C4-2B (cell line): ENCODE measurements at regions not wholly inside any gene's neighbourhood (a gene's known extent, or its start where the extent isn't known, plus 50 kb on each side); places are given as distances from the start of the nearest gene placed in this dataset.

Experiments
- ZFX ChIP-seq: fragments of 450-650 bp; IDR thresholded peaks from 2 replicates; pipeline ENCODE4 v1.6.1; 2017
- TF ChIP-seq, protein P1 (sequence below): fragments of 450-650 bp; conservative IDR thresholded peaks from 2 replicates; pipeline ENCODE4 v1.5.1; 2017; ENCODE audit warnings: mild to moderate bottlenecking

DNA sequence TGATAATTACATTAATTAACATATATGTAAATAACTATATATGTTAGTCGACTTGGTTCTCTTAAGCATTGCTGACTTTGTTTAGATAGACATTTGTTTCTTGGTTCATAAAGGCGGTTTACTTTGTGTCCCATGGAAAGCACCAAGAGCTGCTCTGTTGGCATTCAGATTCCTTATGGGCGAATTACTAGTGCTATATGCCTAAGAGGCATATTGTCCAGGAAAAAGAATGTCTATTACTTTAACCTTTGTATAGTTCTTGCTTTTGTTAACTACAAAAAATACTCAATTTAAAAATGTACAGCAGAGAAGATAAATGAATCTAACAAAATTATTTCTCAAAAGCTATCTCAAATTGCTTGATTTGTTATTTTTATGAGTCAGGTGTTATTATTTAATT, 532.8 kb downstream of the FAT4 start:
- TF ChIP-seq, protein P1, sequence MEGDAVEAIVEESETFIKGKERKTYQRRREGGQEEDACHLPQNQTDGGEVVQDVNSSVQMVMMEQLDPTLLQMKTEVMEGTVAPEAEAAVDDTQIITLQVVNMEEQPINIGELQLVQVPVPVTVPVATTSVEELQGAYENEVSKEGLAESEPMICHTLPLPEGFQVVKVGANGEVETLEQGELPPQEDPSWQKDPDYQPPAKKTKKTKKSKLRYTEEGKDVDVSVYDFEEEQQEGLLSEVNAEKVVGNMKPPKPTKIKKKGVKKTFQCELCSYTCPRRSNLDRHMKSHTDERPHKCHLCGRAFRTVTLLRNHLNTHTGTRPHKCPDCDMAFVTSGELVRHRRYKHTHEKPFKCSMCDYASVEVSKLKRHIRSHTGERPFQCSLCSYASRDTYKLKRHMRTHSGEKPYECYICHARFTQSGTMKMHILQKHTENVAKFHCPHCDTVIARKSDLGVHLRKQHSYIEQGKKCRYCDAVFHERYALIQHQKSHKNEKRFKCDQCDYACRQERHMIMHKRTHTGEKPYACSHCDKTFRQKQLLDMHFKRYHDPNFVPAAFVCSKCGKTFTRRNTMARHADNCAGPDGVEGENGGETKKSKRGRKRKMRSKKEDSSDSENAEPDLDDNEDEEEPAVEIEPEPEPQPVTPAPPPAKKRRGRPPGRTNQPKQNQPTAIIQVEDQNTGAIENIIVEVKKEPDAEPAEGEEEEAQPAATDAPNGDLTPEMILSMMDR, result no peak
- no peak for TF ChIP-seq ZFX
